HL-60/S4 treated with retinoic acid at 250 ng/mL for 4 days and 3 days (cell line): ENCODE measurements at regions not wholly inside any gene's neighbourhood (a gene's known extent, or its start where the extent isn't known, plus 50 kb on each side); places are given as distances from the start of the nearest gene placed in this dataset.

Experiments used
- in situ Hi-C: fragments of 300-500 bp; cut with MboI; formaldehyde crosslinking; loops from 2 replicates; pipeline ENCODE4 v1.7.0; 2022; ENCODE audit warnings: low sequenced_read_pairs

DNA sequence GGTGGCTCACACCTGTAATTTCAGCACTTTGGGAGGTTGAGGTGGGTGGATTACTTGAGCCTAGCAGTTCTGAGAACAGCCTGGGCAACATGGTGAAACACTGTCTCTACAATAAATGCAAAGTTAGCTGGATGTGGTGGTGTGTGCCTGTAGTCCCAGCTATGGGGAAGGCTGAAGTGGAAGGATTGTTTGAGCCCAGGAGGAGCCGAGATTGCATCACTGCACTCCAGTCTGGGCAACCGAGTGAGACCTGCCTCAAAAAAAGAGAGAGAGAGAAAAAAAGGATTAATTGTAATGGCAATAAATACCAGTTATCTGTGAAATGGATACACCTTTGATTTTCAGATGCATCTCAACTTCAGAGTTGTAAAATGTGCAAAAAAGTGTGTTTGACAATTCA is 58.8 kb downstream of the SPRY1 start:
- in situ Hi-C loops: no loop called here

DNA sequence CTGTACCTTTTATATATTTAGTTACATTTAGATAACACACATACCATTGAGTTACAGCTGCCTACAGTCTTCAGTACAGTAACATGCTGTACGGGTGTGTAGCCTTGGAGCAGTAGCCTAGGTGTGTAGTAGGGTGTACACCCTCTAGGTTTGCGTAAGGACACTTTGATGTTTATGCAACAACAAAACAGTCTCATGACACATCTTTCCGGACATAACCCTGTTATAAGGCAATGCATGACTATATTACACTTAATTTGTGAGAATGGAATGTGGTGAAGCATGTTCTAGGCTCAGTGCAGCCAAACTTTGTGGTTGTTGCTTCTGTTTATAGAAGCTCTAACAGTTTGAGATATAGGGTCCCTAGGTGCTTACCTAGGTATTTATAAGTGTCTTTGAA is 65.4 kb downstream of the SPRY1 start:
- in situ Hi-C loops: no loop called here

DNA sequence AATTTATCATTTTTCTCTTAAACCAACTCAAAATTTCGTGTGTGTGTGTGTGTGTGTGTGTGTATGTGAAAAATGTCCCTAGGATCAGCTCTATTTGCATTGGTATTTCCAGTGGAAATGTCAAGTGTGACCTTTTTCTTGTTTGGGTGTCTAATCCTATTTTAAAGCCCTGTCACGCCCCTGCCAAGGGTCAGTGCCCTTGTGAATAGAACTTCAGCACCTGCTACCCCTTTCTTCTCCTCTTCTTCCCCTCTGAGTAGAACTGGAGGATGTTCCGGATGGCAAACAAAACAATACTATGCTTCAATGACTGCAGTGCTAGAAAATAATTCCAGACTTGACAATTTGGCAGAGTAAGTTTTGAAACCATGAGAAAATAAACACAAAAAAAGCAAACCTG is 67.3 kb downstream of the SPRY1 start:
- in situ Hi-C loops: no loop called here

DNA sequence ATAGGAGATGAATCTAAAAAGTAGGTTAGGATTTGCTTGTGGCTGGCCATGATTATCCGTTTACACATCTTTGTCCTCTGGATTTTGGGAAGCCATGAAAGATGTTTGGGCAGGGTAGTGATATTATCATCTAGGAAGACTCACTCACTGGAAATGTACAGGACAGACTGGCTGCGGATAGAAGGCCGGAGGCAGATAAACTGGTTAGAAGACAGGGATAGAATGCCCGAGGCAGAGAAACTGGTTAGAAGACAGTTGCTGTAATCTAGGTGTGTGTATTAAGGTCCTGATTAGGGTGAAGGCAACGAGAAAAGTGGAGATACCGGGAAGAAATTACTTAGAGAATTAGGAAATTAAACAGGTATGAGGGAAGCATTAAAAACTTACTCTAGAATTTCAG is 68.8 kb downstream of the SPRY1 start:
- in situ Hi-C loops: no loop called here

DNA sequence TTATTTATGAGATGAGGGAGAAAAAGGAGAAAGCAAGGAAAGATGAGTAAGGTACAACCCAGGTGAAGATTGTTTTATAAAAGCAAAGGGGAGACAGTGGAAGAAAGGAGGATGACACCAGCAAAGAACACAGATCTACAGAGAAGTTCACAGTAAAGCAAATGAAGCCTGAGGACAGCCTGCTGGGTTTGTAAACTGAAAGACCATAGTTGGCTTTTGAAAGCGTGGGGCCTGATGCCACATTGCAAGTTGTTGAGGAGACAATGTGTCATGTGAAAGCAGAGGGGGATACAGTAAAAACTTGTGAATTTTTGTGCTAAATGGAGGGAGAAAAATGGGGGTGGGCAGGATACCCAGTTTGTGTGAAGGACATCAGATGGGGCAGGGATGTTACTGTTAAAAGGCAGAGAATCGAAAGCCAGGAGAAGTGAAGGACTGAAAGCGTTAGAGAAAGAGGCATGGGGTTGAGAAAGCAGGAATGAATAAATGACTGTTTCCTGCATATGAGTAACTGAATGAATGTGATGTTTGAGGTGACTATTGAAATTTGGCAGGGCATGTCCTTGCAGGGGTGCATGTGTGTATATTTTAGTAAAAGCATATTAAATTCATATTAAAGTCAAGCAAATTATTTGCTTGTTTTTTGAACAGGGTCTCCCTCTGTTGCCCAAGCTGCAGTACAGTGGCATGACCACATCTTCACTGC is 69.6 kb downstream of the SPRY1 start:
- in situ Hi-C loops: no loop called here

DNA sequence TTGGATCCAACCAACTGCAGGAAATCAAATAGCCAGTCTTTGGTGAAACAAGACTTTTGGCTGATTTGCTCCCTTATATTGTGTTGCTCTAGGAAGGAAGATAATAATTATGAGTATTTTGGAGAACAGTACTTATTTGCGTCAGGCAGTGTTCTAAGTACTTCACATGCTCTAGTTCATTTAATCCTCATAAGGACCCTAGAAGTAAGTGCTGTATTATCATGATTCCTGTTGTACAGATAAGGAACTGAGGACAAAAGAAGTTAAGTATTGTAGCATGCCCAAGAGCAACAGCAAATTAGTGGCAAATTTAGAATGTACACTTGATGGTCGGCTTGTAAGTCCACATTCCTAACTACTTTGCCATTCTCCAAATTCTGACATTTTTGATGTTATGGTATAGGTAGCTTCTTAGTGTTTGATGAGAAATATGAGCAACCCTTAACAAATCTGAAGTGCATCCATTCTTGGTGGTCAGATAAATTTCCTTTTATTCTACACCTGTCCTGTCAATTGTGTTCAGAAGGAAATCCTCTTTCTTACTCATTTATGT is 72.0 kb downstream of the SPRY1 start:
- in situ Hi-C loops: no loop called here

DNA sequence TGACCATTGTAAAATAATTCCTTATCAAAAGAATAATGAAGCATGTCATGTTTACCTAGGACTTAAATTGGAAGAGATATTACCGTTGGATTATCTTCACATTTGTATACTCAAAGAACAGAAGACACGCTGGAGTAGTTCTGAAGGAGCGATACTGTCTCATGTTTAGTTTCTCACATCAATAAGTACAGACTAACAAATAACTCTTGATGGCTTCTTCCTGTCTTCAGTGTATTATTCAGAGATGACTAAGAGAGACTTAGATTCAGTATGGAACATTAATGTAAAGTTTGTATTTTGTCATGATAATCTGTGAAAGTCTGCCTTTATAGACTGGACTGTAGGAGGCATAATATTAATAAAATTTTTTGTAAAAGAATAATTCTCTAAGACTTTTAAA is 72.7 kb downstream of the SPRY1 start:
- in situ Hi-C loops: no loop called here

DNA sequence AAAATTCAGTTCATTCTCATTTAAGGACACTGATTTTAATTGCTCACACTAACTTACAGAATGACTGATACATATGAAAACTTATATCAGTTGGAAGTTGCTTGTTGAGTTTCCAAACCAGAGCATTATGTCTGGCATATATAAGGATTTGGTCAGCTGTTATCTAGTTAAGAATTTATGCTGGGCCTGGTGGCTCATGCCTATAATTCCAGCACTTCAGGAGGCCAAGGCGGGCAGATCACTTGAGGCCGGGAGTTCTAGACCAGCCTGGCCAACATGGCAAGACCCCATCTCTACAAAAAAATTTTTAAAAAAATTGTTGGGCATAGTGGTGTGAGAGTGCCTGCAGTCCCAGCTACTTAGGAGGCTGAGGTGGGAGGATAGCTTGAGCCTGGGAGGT is 73.1 kb downstream of the SPRY1 start:
- in situ Hi-C loops: no loop called here

DNA sequence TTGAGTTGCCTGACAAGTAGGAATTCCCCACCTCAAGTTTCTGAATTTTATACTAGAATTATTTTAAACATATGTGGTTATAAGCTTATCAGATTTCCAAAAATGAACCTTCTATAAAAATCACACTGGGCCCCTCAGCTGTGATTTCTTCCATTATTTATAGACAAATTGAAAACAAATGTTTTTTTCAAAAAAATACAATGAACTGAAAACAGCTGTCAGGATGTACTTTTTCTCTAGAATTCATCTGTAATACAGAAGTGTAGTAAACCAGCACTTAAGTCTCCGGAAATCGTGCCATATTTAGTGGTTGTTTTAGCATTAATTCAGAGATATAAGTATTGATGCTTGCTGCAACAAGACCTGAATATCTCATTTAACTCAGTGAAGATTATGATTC is 74.0 kb downstream of the SPRY1 start:
- in situ Hi-C loops: no loop called here

DNA sequence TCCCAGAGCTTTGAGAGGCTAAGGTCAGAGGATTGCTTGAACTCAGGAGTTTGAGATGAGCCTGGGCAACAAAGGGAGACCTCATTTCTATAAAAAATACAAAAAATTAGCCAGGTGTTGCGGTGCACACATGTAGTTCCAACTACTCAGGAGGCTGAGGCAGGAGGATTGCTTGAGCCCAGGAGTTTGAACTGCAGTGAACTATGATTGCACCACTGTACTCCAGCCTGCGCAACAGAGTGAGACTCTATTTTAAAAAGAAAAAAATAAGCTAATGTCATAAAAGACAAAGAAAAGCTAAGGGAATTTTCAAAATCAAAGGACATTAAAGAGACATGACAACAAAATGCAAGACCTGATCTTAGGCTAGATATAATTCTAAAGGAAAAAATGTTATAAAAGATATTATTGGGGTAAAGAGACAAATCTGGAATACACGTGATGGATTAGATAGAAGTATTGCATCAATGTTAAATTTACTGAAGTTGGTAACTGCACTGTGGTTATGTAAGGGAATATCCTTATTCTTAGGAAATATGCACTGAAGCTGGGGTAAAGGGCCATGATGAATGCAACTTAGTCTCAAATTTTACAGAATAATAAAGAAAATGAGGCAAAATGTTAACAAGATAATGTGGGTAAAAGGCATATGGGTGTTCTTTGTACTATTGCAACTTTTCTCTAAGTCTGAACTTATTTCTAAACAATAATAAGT is 75.2 kb downstream of the SPRY1 start:
- in situ Hi-C loops: no loop called here

DNA sequence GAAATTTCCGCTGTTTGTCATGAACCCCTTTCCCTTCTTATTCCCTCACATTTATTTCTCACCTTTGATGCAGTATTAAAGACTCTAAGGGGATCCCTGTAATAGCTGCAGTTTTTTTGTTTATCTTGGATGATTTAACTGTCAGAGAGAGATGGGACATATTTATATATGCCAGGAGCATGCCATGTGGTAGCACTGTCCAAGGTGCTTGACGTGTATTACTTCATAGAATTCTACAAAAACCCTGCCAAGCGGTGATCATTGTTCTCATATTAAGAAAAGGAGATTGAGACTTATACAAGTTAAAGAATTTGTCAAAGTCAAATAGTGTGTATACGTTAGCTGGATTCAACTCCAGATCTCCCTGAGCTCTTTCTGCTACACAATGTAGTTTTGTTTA is 78.2 kb downstream of the SPRY1 start:
- in situ Hi-C loops: no loop called here

DNA sequence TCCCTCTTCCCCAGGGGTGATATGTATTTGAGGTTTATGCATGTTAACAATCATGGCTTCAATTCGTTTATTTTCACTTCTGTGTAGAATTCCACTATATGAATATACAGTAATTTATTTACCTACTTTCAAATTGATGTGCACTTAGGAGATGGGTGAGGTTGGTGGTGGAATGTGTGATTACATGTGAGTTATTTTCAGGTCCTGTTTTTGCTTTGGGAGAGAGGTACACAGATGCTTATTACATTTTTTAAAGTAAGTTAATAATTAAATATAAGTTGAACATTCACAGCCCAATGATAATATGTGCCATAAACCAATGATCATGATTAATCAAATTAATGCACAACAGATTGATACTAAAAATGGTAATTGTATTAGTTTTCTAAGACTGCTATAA is 79.5 kb downstream of the SPRY1 start:
- in situ Hi-C loops: no loop called here

DNA sequence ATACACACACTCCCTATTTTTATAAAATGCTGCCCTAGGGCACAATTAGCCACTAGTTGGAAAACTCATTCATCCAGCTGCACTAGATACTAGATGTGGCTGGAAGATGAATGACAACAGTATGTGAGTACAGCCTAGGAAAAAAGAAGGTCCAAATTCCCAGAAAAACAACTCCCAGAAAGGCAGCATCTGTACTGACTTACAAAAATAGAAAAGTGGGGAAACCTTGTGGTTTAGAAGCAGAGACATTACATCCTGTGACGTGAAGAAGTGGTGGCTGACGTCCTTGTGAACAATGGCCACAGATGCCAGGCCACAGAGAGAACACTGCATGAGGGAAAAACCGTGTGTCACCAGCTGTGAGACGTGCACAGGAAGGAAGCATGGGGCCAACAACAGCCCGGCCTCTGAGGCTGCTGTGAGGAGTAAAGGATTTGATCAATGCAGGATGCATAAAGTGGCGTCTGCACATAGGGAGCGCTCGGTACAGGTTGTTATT is 81.2 kb downstream of the SPRY1 start:
- in situ Hi-C loops: no loop called here

DNA sequence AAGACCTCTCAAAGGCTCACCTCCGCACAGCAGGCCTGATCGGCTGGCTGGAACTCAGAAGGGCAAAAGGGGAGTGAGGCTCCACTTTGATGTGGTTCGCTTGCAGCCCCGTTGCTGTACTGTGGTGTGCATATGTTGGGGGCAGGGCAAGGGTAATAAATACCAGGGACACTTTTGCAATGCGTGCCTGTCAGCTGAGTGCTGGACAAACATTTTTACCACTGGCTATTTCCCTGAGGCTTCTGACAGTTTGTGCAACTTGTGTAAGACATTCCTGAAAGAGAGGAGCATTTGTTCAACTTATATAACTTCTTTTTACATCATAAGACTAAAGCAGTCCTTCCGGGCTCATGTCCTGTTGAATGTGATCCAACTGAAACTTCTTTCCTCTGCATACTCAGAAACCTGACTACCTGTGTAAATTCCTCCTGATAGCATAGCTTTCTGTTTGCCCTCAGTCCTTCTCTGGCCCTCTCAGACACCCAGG is 82.3 kb downstream of the SPRY1 start:
- in situ Hi-C loops: no loop called here

DNA sequence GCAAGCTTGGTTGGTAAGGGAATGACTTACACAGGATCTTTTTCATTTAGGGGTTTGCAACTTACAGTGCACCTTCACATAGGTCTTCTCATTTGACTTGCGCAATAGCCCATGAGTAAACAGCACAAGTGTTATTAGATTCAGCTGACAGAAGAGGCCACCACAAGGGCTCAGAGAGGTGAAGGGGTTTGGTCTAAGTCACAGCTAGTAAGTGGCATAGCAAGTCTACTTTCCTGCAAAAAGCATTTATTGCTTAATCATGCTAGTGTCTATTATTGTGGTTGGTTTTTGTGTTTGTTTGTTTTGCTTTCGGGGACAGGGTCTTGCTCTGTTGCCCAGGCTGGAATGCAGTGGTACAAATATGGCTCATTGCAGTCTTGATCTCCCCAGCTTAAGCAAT is 83.3 kb downstream of the SPRY1 start:
- in situ Hi-C loops: no loop called here

DNA sequence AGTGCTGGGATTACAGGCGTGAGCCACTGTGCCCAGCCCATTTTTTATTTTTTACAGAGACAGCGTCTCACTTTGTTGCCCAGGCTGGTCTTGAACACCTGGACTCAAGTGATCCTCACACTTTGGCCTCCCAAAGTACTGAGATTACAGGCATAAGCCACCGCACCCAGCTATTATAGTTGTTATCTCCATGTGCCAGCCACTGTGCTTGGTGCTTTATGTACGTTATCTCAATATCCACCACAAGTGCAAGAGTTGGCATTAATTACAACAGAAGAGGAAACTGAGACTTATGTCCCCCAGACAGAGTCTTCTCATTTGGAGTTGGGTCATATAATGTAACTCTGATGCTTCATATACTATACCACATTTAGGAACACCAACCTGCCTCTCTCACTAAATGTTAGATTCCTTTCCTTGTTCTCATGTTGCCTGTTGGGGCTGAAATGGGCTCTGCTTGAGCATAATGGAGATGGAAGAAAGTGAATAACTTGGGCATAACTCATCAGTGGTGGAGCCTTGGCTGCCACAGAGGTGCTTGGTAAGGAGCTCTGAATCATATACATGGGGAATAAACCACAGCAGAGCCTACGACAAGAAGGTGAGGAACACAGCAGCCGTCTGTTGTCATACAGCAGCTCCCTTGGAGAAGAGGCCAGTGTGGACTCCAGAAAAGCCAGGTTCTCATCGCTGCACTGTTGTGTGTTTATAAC is 84.3 kb downstream of the SPRY1 start:
- in situ Hi-C loops: no loop called here

DNA sequence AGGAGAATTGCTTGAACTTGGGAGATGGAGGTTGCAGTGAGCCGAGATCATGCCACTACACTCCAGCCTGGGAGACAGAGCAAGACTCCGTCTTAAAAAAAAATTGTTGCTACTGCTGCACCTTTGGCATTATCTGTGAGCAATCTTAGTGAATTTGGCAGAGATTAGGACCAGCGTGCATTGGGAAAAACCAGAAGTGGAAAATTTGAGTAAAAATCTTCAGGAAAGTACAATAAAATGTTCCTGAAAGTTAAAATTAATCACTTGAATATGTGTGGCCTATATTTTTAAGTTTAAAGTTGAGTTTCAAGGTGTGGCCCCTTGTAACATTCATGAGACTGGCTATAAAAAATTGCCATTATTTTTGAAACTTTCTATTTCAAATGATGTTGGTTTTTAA is 85.1 kb downstream of the SPRY1 start:
- in situ Hi-C loops: no loop called here

DNA sequence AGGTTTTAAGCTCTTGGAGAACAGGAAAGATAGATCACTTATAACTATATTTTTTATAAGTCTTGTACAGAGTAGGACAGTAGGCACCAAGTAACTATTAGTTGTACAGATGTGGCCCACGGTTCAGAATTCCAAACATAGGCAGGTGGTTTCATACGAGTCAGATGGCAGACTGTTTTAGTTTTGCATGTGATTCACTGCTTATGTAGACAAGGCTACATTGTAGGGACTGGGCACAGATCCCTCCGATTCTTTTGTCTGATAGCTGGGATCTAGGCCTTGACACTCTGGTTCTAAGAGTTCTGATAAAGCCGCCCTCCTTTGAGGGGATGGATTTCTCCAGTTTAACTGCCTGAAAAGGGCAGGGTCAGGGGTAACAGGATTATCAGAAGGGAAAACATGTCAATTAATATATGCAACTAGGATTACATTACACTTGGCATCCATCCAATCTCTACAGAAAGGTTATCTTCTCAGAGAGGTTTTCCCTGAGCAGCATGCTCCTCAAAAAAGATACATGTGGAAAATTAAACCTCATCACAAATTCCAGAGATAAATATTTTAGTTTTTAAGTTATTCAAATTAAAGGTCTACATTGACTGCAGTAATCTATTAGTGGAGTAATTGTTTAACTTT is 87.8 kb downstream of the SPRY1 start:
- in situ Hi-C loops: no loop called here

DNA sequence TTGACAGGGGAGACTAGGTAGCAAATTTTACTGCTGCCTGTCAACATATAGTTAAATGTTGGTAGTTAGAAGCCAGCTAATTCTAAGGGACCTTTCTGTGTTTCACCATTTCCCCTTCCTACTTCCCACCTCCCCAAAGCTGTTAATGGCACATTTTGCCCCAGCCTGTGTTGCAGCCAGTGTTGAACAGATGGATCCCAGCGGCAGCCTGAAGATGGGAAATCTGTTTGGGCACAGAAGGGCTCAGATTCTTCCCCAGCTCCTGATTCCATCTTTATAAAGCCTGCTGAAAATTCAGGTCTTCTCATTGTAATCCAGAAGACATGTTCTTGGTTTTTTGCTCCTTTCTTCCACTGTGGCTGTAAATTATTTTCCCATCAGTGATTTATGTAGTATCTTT is 89.0 kb downstream of the SPRY1 start:
- in situ Hi-C loops: no loop called here

DNA sequence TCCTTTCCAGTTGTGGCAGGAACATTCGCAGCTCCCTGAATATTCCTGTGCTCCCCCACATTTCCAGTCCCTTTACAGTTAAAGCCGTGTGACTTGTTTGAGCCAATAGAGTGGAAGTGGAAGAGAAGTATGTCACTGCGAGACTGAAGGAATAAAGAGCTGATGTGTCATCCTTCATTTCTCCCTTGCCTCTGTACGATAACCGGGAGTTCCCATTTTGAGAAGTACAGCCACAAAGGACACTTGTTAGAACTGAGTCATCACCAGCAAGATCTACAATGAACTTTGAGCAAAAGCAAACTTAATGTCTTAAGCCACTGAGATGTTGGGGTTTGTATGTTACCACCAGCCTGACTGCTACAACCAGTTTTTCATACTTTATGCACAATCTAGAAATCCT is 92.3 kb downstream of the SPRY1 start:
- in situ Hi-C loops: no loop called here

DNA sequence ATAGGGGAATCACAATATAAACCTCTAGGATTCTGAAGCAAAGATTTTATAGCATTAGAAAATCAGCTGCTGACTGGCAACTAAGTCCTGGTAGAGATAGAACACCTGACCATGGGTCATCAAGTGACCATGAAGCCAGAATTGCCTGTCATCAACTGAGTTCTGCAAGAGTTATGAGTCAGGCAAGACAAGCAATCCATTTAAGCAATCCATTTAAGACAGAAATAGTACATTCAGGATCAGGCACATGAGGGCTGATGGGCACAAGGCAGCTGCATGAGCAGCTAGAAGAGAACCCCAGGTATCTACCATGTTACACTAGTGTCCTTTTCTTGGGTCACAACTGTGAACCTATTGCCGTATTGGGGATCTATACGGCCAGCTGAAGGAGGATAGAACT is 98.9 kb downstream of the SPRY1 start:
- in situ Hi-C loops: no loop called here
